Natural killer cell treated with Interleukin-12 subunit alpha and Interleukin-12 subunit beta and Interleukin-15 and Interleukin-18, amount 100 ng/mL, for 72 hours (primary cell): ENCODE measurements at regions not wholly inside any gene's neighbourhood (a gene's known extent, or its start where the extent isn't known, plus 50 kb on each side); places are given as distances from the start of the nearest gene placed in this dataset.
A peak's percentile ranks its signal among the peaks of the same experiment; 100 is the strongest.
"Not testable (repeated sequence)": the region's sequence is repeated elsewhere in the genome, so short reads cannot be mapped to it uniquely, and the experiment has no call there.

Experiments
- ATAC-seq, 2 donors: fragments of 150-1000 bp; cut with Tn5 transposase in 1 of 2; sonication (Bioruptor Pico), chemical (Tn5 transposase) in 1 of 2; 2 replicates each; pipeline ENCODE4 v1.10.0; 2021
- DNase-seq: peaks from one replicate; pipeline ENCODE4 v3.0.0; 2022; ENCODE audit warnings: low spot score
- H3K27ac Mint-ChIP-seq, 2 donors: 1 replicate in 1 of 2; 2 replicates in 1 of 2; pipeline ENCODE4 v1.8.0; 2022; ENCODE audit warnings: mixed read lengths in 2 of 2, mild to moderate bottlenecking in 1 of 2, moderate library complexity in 1 of 2
- H3K27me3 Mint-ChIP-seq, 2 donors: 1 replicate in 1 of 2; 2 replicates in 1 of 2; pipeline ENCODE4 v1.8.0; 2022; ENCODE audit warnings: mixed read lengths in 2 of 2
- H3K36me3 Mint-ChIP-seq: one replicate; pipeline ENCODE4 v1.8.0; 2022; ENCODE audit warnings: mixed read lengths
- H3K4me1 Mint-ChIP-seq, 2 donors: 1 replicate in 1 of 2; 2 replicates in 1 of 2; pipeline ENCODE4 v1.8.0; 2022; ENCODE audit warnings: low read depth in 2 of 2, mixed read lengths in 2 of 2, mild to moderate bottlenecking in 1 of 2
- H3K4me3 Mint-ChIP-seq: one replicate; pipeline ENCODE4 v1.8.0; 2022; ENCODE audit warnings: mixed read lengths
- H3K9me3 Mint-ChIP-seq: 2 replicates; pipeline ENCODE4 v1.8.0; 2022; ENCODE audit warnings: mixed read lengths

GRCh38 chr1:148245443-148245842 is 93.4 kb upstream of the NBPF11 start:
- H3K4me1 Mint-ChIP-seq, DNase-seq, ATAC-seq, H3K27me3 Mint-ChIP-seq, H3K36me3 Mint-ChIP-seq, H3K27ac Mint-ChIP-seq, H3K9me3 Mint-ChIP-seq, H3K4me3 Mint-ChIP-seq: not testable (repeated sequence)

GRCh38 chr1:148233250-148233649 is 81.2 kb upstream of the NBPF11 start:
- not testable (repeated sequence) for ATAC-seq, H3K9me3 Mint-ChIP-seq, H3K4me1 Mint-ChIP-seq, H3K4me3 Mint-ChIP-seq, DNase-seq, H3K27ac Mint-ChIP-seq, H3K36me3 Mint-ChIP-seq
- H3K27me3 Mint-ChIP-seq = peaks cover 10% of the 10 kb centered on the region in 2 donors

GRCh38 chr1:148228846-148229245 is 76.8 kb upstream of the NBPF11 start:
- not testable (repeated sequence) for H3K9me3 Mint-ChIP-seq, DNase-seq, ATAC-seq, H3K36me3 Mint-ChIP-seq, H3K27ac Mint-ChIP-seq, H3K4me3 Mint-ChIP-seq, H3K27me3 Mint-ChIP-seq, H3K4me1 Mint-ChIP-seq

GRCh38 chr1:148222399-148223159 is 70.5 kb upstream of the NBPF11 start:
- peak; percentile 48 to 60 for ATAC-seq
- H3K4me1 Mint-ChIP-seq, H3K27me3 Mint-ChIP-seq, H3K4me3 Mint-ChIP-seq, H3K27ac Mint-ChIP-seq, H3K36me3 Mint-ChIP-seq, H3K9me3 Mint-ChIP-seq, DNase-seq: not testable (repeated sequence)

GRCh38 chr1:148221593-148221992 is 69.5 kb upstream of the NBPF11 start:
- H3K4me3 Mint-ChIP-seq, DNase-seq, H3K36me3 Mint-ChIP-seq, H3K27me3 Mint-ChIP-seq, ATAC-seq, H3K27ac Mint-ChIP-seq, H3K9me3 Mint-ChIP-seq, H3K4me1 Mint-ChIP-seq: not testable (repeated sequence)

- H3K4me1 Mint-ChIP-seq, H3K9me3 Mint-ChIP-seq, H3K27me3 Mint-ChIP-seq, H3K27ac Mint-ChIP-seq, H3K4me3 Mint-ChIP-seq, H3K36me3 Mint-ChIP-seq, ATAC-seq, DNase-seq: not testable (repeated sequence)
These were observed 67.1 kb upstream of the NBPF11 start for GRCh38 chr1:148219229-148219628.

GRCh38 chr1:148211191-148211590 is 59.1 kb upstream of the NBPF11 start:
- DNase-seq, H3K4me1 Mint-ChIP-seq, H3K27me3 Mint-ChIP-seq, H3K27ac Mint-ChIP-seq, H3K4me3 Mint-ChIP-seq, ATAC-seq, H3K36me3 Mint-ChIP-seq, H3K9me3 Mint-ChIP-seq: not testable (repeated sequence)

GRCh38 chr1:148210624-148211023 is 58.5 kb upstream of the NBPF11 start:
- H3K9me3 Mint-ChIP-seq = not testable (repeated sequence)

GRCh38 chr1:148210166-148210565 is 58.1 kb upstream of the NBPF11 start:
- not testable (repeated sequence) for H3K4me3 Mint-ChIP-seq, H3K9me3 Mint-ChIP-seq, H3K27me3 Mint-ChIP-seq, ATAC-seq, H3K36me3 Mint-ChIP-seq, H3K4me1 Mint-ChIP-seq, DNase-seq, H3K27ac Mint-ChIP-seq

More at GRCh38 chr1:148210624-148211023, 58.5 kb upstream of the NBPF11 start:
- not testable (repeated sequence) for ATAC-seq, H3K4me1 Mint-ChIP-seq, H3K27me3 Mint-ChIP-seq, H3K27ac Mint-ChIP-seq, H3K36me3 Mint-ChIP-seq, DNase-seq, H3K4me3 Mint-ChIP-seq

GRCh38 chr1:148202013-148202412 is 49.9 kb upstream of the NBPF11 start:
- DNase-seq, H3K4me3 Mint-ChIP-seq, H3K36me3 Mint-ChIP-seq, H3K27ac Mint-ChIP-seq, H3K27me3 Mint-ChIP-seq, H3K9me3 Mint-ChIP-seq, ATAC-seq, H3K4me1 Mint-ChIP-seq: not testable (repeated sequence)
